AG09319 (cell line): ENCODE measurements at regions not wholly inside any gene's neighbourhood (a gene's known extent, or its start where the extent isn't known, plus 50 kb on each side); places are given as distances from the start of the nearest gene placed in this dataset.

Source experiments
- DNase-seq: peaks from one replicate; pipeline ENCODE4 v3.0.0-alpha.2; 2010; ENCODE audit warnings: low read depth; ENCODE audit errors: extremely low read depth
- TF ChIP-seq, protein P1 (sequence below): IDR thresholded peaks from 2 replicates; pipeline ENCODE4 v1.5.1; 2011; ENCODE audit warnings: low read depth, mild to moderate bottlenecking, inconsistent platforms, low read length, moderate library complexity

DNA sequence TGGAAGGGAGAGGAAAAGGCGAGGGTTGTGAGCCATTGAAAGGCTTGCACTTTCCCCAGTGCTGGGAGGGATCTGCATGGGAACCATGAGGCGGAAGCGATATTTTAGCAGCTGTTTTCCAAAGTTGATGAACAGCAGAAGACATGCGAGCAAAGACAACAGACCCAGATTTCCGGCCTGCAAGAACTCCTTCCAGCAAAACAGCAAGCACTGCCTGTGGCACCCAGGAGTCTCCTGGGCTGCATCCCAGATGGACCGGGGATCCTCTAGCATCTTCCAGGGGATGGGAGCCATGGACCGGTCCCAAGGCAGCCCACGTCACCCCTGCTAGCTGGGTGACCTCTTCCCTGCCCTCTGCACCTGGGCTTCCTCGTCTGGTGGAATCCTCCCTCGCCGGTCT is 162.8 kb downstream of the IRF8 start:
- DNase-seq = no peak
- TF ChIP-seq, protein P1, sequence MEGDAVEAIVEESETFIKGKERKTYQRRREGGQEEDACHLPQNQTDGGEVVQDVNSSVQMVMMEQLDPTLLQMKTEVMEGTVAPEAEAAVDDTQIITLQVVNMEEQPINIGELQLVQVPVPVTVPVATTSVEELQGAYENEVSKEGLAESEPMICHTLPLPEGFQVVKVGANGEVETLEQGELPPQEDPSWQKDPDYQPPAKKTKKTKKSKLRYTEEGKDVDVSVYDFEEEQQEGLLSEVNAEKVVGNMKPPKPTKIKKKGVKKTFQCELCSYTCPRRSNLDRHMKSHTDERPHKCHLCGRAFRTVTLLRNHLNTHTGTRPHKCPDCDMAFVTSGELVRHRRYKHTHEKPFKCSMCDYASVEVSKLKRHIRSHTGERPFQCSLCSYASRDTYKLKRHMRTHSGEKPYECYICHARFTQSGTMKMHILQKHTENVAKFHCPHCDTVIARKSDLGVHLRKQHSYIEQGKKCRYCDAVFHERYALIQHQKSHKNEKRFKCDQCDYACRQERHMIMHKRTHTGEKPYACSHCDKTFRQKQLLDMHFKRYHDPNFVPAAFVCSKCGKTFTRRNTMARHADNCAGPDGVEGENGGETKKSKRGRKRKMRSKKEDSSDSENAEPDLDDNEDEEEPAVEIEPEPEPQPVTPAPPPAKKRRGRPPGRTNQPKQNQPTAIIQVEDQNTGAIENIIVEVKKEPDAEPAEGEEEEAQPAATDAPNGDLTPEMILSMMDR = no peak

DNA sequence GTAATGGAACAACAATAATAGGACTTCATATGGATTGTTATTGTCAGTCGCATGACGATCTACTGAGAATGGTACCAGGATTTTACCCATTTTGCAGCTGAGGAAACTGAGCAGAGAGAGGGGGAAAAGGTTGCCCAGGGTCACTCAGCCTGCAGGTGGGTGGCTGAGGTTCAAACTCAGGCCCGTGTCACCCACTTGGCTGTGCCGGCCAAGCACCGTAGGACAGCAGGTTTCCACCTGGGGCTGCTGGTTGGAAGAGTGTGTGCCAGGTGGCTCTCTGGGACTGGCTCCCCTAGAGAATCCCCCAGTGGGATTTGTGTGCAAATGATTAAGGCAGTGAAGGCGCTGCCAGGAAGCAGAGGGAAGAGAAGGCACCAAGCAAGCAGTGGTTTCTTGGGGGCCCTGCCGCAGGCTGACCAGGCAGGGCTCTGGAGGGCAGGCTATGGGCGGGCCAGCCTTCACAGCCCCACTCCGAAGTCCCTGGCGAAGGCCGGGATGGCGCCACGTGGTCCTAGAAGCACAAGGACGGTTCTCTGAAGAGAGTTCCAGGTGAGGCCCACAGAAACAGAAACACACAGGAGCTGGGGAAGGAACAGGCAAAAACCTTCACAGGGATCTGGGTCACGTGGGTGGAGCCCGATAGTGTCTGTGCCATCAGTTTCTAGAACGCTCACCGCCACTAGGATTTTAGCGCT is 163.5 kb downstream of the IRF8 start:
- TF ChIP-seq, protein P1 = no peak
- DNase-seq = no peak

DNA sequence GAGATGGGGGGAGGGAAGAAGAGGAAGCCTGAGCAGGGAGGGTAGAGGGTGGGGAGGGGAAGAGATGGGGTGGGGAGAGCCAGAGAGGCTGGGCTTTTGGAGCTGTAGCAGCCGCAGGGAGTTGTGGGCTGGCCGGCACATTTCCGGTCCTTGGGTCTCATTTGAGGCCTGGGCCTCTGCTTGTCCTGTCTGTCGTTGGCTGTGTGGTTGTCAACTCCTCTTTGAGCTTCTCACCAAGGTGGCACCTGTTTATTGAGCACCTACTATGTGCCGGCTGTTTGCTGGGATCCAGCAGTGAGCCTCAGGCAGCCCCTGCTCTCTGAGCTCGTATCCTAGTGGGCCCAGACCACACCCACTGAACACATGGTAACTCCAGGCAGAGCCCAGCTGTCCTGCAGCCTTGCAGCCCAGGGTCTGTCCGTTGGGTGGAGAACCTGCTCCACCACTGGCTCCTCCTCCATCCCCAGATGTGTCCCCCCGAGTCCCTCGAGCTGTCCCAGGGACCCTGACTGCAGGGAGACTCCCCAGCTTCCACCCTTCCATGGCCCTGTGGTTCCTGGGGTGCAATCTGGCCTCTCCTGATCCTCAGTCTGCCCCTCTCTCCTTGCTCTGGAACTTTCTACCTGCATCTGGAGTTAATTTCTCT is 164.9 kb downstream of the IRF8 start:
- no peak for DNase-seq
- TF ChIP-seq, protein P1 = no peak

DNA sequence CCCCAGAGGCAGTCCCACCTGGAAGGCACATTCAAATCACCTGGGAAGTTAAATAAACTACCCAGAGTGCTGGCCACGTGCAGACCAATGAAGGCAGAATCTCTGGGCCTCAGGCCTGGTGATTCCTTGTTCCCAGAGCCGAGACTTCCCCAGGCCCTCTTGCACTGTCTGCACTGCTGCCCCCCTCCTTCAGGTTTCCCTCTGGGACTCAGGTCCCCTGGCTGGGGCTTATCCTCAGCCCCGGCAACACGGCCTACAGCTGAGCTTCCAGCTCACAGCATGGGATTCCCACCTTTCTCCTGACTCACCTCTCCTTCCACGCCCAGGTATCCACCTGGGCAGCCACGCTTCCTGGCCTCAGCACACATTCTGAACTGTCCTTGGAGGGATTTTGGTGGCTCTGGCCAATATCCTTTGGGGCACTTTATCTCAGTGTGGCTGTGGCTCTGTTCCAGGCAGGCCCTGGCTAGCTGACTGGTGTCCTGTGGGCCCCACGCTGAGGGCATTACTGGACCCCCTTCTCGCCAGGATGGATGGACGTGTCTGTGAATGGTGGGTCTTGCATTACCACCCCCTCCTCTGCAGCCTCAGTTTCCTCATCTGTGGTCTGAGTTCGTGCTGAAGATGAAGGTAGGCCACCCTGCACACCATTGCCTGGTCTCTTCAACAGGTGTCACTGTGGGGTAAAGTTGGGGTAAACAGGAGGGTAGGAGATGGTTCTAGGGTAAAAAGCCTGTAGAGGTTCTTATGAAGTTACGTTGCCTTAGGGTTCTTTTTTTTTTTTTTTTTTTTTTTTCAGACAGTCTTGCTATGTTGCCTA is 165.7 kb downstream of the IRF8 start:
- DNase-seq = no peak
- TF ChIP-seq, protein P1 = no peak

DNA sequence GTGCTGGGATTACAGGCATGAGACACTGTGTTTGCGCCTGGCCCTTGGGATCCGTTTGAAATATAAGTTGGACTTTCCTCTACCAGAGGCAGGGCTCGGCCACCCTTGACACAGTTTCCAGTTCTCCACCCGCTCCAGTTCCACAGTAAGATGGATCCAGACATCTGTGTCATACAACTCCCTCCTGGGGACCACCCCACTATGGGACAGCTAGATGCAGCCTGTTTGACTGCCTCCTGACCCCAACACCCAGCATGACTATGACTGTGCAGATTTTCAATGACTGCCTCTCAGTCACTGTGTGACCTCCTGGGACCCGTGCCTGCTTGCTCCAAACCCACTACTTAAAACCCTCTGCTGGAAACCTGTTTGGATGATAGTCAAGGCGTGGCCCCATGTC is 166.7 kb downstream of the IRF8 start:
- DNase-seq = no peak

DNA sequence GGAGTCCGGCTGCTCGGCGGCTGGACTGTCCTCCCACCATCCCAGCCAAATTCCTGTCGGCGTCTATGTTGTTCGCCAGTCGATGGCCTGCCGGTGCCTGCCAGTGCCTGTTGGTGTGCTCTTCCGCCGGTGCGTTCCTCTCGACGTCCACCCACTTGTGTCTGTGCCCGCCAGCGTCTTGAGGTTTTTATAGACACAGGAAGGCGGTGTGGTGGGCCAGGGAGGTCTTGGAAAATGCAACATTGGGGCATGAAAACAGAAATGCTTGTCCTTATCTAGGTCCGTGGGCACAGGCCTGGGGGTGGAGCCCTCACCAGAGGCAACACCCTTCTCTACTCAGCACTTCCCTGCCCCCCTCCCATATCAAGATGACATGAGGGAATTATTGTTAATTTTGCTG is 167.8 kb downstream of the IRF8 start:
- TF ChIP-seq, protein P1 = no peak
- no peak for DNase-seq

More for the DNA sequence above, 166.7 kb downstream of the IRF8 start:
- TF ChIP-seq, protein P1 = no peak

GRCh38 chr16:86067516-86067915 is 168.6 kb downstream of the IRF8 start:
- TF ChIP-seq, protein P1 = no peak
- DNase-seq = no peak
